Smooth muscle cell of the brain vasculature (primary cell): ENCODE measurements at regions not wholly inside any gene's neighbourhood (a gene's known extent, or its start where the extent isn't known, plus 50 kb on each side); places are given as distances from the start of the nearest gene placed in this dataset.

ENCODE experiments used
- DNase-seq: peaks from one replicate; pipeline ENCODE4 v3.0.0-alpha.2; 2012; ENCODE audit warnings: low read depth, low spot score

- DNase-seq = no peak
Measured at GRCh38 chr19:30667227-30667626, 295.0 kb downstream of the ZNF536 start.

- DNase-seq = no peak
Measured at GRCh38 chr19:30666301-30666803, 294.2 kb downstream of the ZNF536 start.

GRCh38 chr19:30665449-30665848 is 293.3 kb downstream of the ZNF536 start:
- DNase-seq = no peak

- no peak for DNase-seq
Measured at GRCh38 chr19:30663611-30664174, 291.5 kb downstream of the ZNF536 start.

- no peak for DNase-seq
Measured at GRCh38 chr19:30662211-30662861, 290.2 kb downstream of the ZNF536 start.

- DNase-seq = no peak
Measured at GRCh38 chr19:30659638-30660037, 287.5 kb downstream of the ZNF536 start.

GRCh38 chr19:30656520-30657100 is 284.4 kb downstream of the ZNF536 start:
- DNase-seq = no peak

- no peak for DNase-seq
Measured at GRCh38 chr19:30653646-30654386, 281.6 kb downstream of the ZNF536 start.

GRCh38 chr19:30652751-30653150 is 280.6 kb downstream of the ZNF536 start:
- DNase-seq = no peak

GRCh38 chr19:30651691-30652090 is 279.5 kb downstream of the ZNF536 start:
- no peak for DNase-seq

GRCh38 chr19:30651066-30651465 is 278.9 kb downstream of the ZNF536 start:
- no peak for DNase-seq

GRCh38 chr19:30649934-30650614 is 277.9 kb downstream of the ZNF536 start:
- DNase-seq = no peak

- DNase-seq = no peak
Measured at GRCh38 chr19:30648866-30649862, 277.0 kb downstream of the ZNF536 start.

GRCh38 chr19:30647891-30648720 is 275.9 kb downstream of the ZNF536 start:
- DNase-seq = no peak

GRCh38 chr19:30646806-30647205 is 274.6 kb downstream of the ZNF536 start:
- DNase-seq = no peak

- DNase-seq = no peak
Measured at GRCh38 chr19:30645946-30646577, 273.9 kb downstream of the ZNF536 start.

- DNase-seq = no peak
Measured at GRCh38 chr19:30640252-30640965, 268.2 kb downstream of the ZNF536 start.

- no peak for DNase-seq
Measured at GRCh38 chr19:30638889-30639288, 266.7 kb downstream of the ZNF536 start.

- no peak for DNase-seq
Measured at GRCh38 chr19:30637926-30638325, 265.7 kb downstream of the ZNF536 start.
